HL-60 (cell line): ENCODE measurements at regions not wholly inside any gene's neighbourhood (a gene's known extent, or its start where the extent isn't known, plus 50 kb on each side); places are given as distances from the start of the nearest gene placed in this dataset.
"Not testable (repeated sequence)": the region's sequence is repeated elsewhere in the genome, so short reads cannot be mapped to it uniquely, and the experiment has no call there.

Experiments used
- DNase-seq, 2 experiments: peaks; one replicate each; pipeline ENCODE4 v3.0.0-alpha.2; 2010 to 2020; ENCODE audit warnings: low read depth in 1 of 2, low spot score in 1 of 2
- H3K27ac ChIP-seq: fragments of 250-450 bp; sonication (Bioruptor Pico); replicated peaks from 2 replicates; pipeline ENCODE4 v1.5.1; 2020; ENCODE audit warnings: mild to moderate bottlenecking, moderate library complexity
- H3K27me3 ChIP-seq: fragments of 250-450 bp; sonication (Bioruptor Pico); 2 replicates; pipeline ENCODE4 v1.5.1; 2021; ENCODE audit warnings: mild to moderate bottlenecking, moderate library complexity; ENCODE audit not compliant: insufficient read depth, poor library complexity, severe bottlenecking
- H3K4me3 ChIP-seq: replicated peaks from 2 replicates; pipeline ENCODE4 v1.5.1; 2011; ENCODE audit warnings: mild to moderate bottlenecking, control low read depth, low read length; ENCODE audit not compliant: insufficient read depth
- GABPA ChIP-seq: IDR thresholded peaks from 2 replicates; pipeline ENCODE4 v1.6.1; 2012; ENCODE audit warnings: low read depth
- POLR2AphosphoS5 ChIP-seq: IDR thresholded peaks from 2 replicates; pipeline ENCODE4 v1.6.1; 2012; ENCODE audit warnings: low read depth
- SPI1 ChIP-seq: IDR thresholded peaks from 2 replicates; pipeline ENCODE4 v1.6.1; 2012; ENCODE audit warnings: low read depth, mild to moderate bottlenecking, borderline replicate concordance
- TF ChIP-seq, protein P1 (sequence below): IDR thresholded peaks from one replicate; pipeline ENCODE4 v1.5.1; 2011; ENCODE audit warnings: low read length, control low read depth, inconsistent platforms; ENCODE audit not compliant: insufficient read depth
- TF ChIP-seq, protein P2 (sequence below): IDR thresholded peaks from 2 replicates; pipeline ENCODE4 v1.6.1; 2012; ENCODE audit warnings: low read depth; ENCODE audit not compliant: insufficient replicate concordance

DNA sequence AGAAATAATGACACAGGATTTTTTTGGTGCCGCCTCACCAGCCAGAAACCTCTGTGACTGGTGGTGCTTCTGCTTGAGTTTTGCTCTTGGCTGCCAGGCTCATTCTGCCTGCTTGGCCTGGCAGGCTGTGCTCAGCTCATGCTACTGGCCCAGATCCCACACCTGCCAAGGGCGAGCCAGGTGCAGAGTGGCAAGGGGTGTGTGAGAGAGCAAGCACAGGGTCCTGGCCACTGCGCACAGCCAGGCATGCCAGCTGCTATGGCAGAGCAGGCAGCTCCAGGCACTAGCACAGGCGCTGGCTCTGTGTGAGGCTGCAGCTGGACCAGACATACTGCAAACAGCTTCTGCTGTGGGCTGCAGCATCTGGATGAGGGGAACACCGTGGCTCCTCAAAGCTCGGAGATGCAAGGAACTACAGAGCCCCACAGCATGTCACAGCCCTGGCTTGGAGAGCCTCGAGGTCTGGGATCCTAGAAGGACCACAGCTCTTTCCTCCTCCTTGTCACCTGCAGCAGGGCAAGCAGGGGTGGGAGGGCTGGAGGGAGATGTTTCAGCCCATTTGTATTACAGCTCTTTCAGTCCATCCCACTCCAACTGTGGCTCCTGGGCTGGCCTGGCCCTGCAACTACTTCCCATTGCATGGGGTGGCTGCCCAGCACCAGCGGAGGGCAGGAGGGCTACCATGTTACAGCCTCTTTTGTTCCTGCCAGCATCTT is 313.4 kb upstream of the SEMA3C start:
- no peak for DNase-seq

DNA sequence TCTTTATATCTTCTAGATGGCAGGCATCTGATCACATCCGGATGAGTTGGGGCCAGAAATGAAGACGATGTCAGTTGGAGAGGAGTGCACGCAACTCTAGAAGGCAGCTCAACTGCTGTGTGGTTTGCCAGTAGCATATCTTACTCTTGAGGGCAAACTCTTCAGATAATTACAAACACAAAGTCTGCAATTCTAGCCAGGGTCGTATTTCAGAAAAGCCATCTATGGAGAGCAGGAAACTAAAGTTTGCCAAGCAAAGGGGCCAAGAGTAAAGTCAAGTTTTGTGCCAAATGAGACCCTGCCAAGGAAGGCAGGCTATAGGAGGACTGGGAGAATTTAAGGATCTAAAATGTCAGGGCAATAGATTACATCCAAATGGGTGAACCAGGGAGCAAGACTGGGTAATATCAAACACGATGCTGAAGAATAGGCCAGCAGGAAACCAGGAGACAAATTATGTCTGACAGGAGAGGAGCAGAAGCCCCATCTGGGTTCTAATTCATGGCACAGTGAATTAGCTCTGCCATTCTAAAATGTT is 312.5 kb upstream of the SEMA3C start:
- TF ChIP-seq, protein P1, sequence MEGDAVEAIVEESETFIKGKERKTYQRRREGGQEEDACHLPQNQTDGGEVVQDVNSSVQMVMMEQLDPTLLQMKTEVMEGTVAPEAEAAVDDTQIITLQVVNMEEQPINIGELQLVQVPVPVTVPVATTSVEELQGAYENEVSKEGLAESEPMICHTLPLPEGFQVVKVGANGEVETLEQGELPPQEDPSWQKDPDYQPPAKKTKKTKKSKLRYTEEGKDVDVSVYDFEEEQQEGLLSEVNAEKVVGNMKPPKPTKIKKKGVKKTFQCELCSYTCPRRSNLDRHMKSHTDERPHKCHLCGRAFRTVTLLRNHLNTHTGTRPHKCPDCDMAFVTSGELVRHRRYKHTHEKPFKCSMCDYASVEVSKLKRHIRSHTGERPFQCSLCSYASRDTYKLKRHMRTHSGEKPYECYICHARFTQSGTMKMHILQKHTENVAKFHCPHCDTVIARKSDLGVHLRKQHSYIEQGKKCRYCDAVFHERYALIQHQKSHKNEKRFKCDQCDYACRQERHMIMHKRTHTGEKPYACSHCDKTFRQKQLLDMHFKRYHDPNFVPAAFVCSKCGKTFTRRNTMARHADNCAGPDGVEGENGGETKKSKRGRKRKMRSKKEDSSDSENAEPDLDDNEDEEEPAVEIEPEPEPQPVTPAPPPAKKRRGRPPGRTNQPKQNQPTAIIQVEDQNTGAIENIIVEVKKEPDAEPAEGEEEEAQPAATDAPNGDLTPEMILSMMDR = no peak
- Histone ChIP-seq H3K27ac (no peak overlapping the region), H3K4me3 (no peak overlapping the region), H3K27me3 (no peaks in the 10 kb centered on the region)
- no peak for DNase-seq

More for the DNA sequence above, 313.4 kb upstream of the SEMA3C start:
- TF ChIP-seq SPI1 (no peak), GABPA (no peak), POLR2AphosphoS5 (no peak)
- TF ChIP-seq, protein P2, sequence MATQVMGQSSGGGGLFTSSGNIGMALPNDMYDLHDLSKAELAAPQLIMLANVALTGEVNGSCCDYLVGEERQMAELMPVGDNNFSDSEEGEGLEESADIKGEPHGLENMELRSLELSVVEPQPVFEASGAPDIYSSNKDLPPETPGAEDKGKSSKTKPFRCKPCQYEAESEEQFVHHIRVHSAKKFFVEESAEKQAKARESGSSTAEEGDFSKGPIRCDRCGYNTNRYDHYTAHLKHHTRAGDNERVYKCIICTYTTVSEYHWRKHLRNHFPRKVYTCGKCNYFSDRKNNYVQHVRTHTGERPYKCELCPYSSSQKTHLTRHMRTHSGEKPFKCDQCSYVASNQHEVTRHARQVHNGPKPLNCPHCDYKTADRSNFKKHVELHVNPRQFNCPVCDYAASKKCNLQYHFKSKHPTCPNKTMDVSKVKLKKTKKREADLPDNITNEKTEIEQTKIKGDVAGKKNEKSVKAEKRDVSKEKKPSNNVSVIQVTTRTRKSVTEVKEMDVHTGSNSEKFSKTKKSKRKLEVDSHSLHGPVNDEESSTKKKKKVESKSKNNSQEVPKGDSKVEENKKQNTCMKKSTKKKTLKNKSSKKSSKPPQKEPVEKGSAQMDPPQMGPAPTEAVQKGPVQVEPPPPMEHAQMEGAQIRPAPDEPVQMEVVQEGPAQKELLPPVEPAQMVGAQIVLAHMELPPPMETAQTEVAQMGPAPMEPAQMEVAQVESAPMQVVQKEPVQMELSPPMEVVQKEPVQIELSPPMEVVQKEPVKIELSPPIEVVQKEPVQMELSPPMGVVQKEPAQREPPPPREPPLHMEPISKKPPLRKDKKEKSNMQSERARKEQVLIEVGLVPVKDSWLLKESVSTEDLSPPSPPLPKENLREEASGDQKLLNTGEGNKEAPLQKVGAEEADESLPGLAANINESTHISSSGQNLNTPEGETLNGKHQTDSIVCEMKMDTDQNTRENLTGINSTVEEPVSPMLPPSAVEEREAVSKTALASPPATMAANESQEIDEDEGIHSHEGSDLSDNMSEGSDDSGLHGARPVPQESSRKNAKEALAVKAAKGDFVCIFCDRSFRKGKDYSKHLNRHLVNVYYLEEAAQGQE = no peak
- TF ChIP-seq, protein P1 = no peak
- Histone ChIP-seq H3K27me3 (no peaks in the 10 kb centered on the region), H3K4me3 (no peak overlapping the region), H3K27ac (no peak overlapping the region)

DNA sequence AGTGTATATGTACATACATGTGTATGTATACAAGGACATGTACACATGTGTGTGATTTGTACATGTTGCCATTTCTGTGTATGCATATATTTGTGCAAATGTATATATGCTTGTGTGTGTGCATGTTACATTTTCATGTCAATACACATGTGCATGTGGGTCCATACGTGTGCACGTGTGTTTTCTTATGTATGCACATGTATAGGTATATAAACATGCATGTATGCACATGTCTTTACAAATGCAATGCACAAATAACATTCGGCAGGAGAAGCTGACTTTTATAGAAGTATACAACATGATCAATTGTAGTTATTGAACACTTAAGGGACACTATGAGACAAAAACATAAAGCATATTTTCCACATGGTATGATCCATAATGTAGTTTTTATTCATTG is 307.4 kb upstream of the SEMA3C start:
- Histone ChIP-seq H3K27me3 (no peaks in the 10 kb centered on the region), H3K27ac (no peak overlapping the region), H3K4me3 (no peak overlapping the region)
- TF ChIP-seq GABPA (no peak), SPI1 (no peak), POLR2AphosphoS5 (no peak)
- TF ChIP-seq, protein P2 = no peak
- TF ChIP-seq, protein P1 = no peak
- DNase-seq = no peak

DNA sequence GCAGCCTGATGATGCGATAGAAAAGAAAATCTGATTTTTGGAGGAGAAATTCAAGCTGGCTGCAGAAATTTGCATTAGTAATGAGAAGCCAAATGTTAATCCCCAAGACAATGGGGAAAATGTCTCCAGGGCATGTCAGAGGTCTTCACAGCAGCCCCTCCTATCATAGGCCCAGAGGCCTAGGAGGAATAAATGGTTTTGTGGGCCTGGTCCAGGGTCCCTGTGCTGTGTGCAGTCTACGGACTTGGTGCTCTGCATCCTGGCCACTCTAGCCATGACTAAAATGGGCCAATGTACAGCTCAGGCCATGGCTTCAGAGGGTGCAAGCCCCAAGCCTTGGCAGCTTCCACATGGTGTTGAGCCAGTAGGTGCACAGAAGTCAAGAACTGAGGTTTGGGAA is 303.8 kb upstream of the SEMA3C start:
- H3K4me3 ChIP-seq, DNase-seq, H3K27ac ChIP-seq: not testable (repeated sequence)

More for the DNA sequence above, 303.8 kb upstream of the SEMA3C start:
- H3K27me3 ChIP-seq = not testable (repeated sequence)
